Mesenchymal stem cell (in vitro differentiated cells and primary cell): ENCODE measurements at regions not wholly inside any gene's neighbourhood (a gene's known extent, or its start where the extent isn't known, plus 50 kb on each side); places are given as distances from the start of the nearest gene placed in this dataset.

Experiments used
- DNase-seq: peaks from one replicate; pipeline ENCODE4 v3.0.0-alpha.2; 2013
- H2AFZ ChIP-seq: one replicate; pipeline ENCODE4 v1.6.1; 2013; ENCODE audit warnings: low read depth, mild to moderate bottlenecking, control low read depth, inconsistent platforms, low read length, moderate library complexity
- H2AK5ac ChIP-seq: 2 replicates; pipeline ENCODE4 v1.6.1; 2013; ENCODE audit warnings: low read length, moderate library complexity, mild to moderate bottlenecking, inconsistent platforms; ENCODE audit not compliant: severe bottlenecking
- H2BK120ac ChIP-seq: one replicate; pipeline ENCODE4 v1.6.1; 2013; ENCODE audit warnings: low read depth, mild to moderate bottlenecking, inconsistent platforms, low read length, moderate library complexity
- H2BK12ac ChIP-seq, 2 experiments: one replicate each; pipeline ENCODE4 v1.6.1; 2013; ENCODE audit warnings: inconsistent platforms in 2 of 2, low read length in 2 of 2, mild to moderate bottlenecking in 2 of 2, moderate library complexity in 2 of 2, control low read depth in 1 of 2
- H2BK15ac ChIP-seq: one replicate; pipeline ENCODE4 v1.6.1; 2013; ENCODE audit warnings: mild to moderate bottlenecking, low read depth, inconsistent platforms; ENCODE audit not compliant: poor library complexity, severe bottlenecking
- H2BK5ac ChIP-seq: 2 replicates; pipeline ENCODE4 v1.6.1; 2013; ENCODE audit warnings: low read depth, mild to moderate bottlenecking, low read length, control low read depth, inconsistent platforms; ENCODE audit not compliant: poor library complexity, severe bottlenecking
- H3K14ac ChIP-seq, 2 experiments: one replicate each; pipeline ENCODE4 v1.6.1; 2013; ENCODE audit warnings: inconsistent platforms in 2 of 2, low read length in 2 of 2, control low read depth in 1 of 2, mild to moderate bottlenecking in 1 of 2, moderate library complexity in 1 of 2
- H3K18ac ChIP-seq, 2 experiments: one replicate each; pipeline ENCODE4 v1.6.1; 2013; ENCODE audit warnings: inconsistent platforms in 2 of 2, low read length in 2 of 2, control low read depth in 1 of 2, low read depth in 1 of 2, mild to moderate bottlenecking in 1 of 2
- H3K23ac ChIP-seq, 2 experiments: one replicate each; pipeline ENCODE4 v1.6.1; 2013; ENCODE audit warnings: inconsistent platforms in 2 of 2, low read length in 2 of 2, mild to moderate bottlenecking in 2 of 2, moderate library complexity in 2 of 2, control low read depth in 1 of 2
- H3K27ac ChIP-seq: 2 replicates; pipeline ENCODE4 v1.5.1; 2013; ENCODE audit warnings: mild to moderate bottlenecking, moderate library complexity, low read length, control low read depth, inconsistent platforms; ENCODE audit not compliant: poor library complexity, severe bottlenecking
- H3K27me3 ChIP-seq, 2 experiments: 2 replicates each; pipeline versions ENCODE4 v1.6.1 to v1.7.0; 2013; ENCODE audit warnings: low read length in 2 of 2, mild to moderate bottlenecking in 2 of 2, moderate library complexity in 2 of 2, control low read depth in 1 of 2, inconsistent platforms in 1 of 2; ENCODE audit not compliant: control insufficient read depth in 1 of 2, insufficient read depth in 1 of 2
- H3K36me3 ChIP-seq, 2 experiments: 2 replicates each; pipeline versions ENCODE4 v1.6.1 to v1.7.0; 2013; ENCODE audit warnings: low read length in 2 of 2, control low read depth in 1 of 2, inconsistent platforms in 1 of 2, low read depth in 1 of 2, mild to moderate bottlenecking in 1 of 2; ENCODE audit not compliant: insufficient read depth in 2 of 2, control insufficient read depth in 1 of 2
- H3K4ac ChIP-seq, 2 experiments: one replicate each; pipeline ENCODE4 v1.6.1; 2013; ENCODE audit warnings: inconsistent platforms in 2 of 2, low read length in 2 of 2, mild to moderate bottlenecking in 2 of 2, moderate library complexity in 2 of 2, control low read depth in 1 of 2, low read depth in 1 of 2
- H3K4me1 ChIP-seq: 2 replicates; pipeline ENCODE4 v1.6.1; 2013; ENCODE audit warnings: low read depth, low read length, control low read depth; ENCODE audit not compliant: control insufficient read depth, insufficient read depth
- H3K4me2 ChIP-seq: 2 replicates; pipeline ENCODE4 v1.6.1; 2013; ENCODE audit warnings: low read length, mild to moderate bottlenecking, inconsistent platforms; ENCODE audit not compliant: poor library complexity, severe bottlenecking
- H3K4me3 ChIP-seq, 2 experiments: 2 replicates each; pipeline versions ENCODE4 v1.5.1 to v1.7.0; 2013; ENCODE audit warnings: low read length in 2 of 2, mild to moderate bottlenecking in 2 of 2, control low read depth in 1 of 2, low read depth in 1 of 2; ENCODE audit not compliant: insufficient read depth in 1 of 2
- H3K79me1 ChIP-seq: replicated peaks from 2 replicates; pipeline ENCODE4 v1.6.1; 2013; ENCODE audit warnings: mild to moderate bottlenecking, control low read depth, low read length, inconsistent platforms; ENCODE audit not compliant: poor library complexity, severe bottlenecking
- H3K9ac ChIP-seq: 2 replicates; pipeline ENCODE4 v1.7.0; 2013; ENCODE audit warnings: mild to moderate bottlenecking, low read length, moderate library complexity
- H3K9me3 ChIP-seq: 2 replicates; pipeline ENCODE4 v1.7.0; 2013; ENCODE audit warnings: mild to moderate bottlenecking, low read length; ENCODE audit not compliant: control insufficient read depth
- H4K8ac ChIP-seq: one replicate; pipeline ENCODE4 v1.6.1; 2013; ENCODE audit warnings: inconsistent platforms, mild to moderate bottlenecking, low read length, moderate library complexity
- H4K91ac ChIP-seq: one replicate; pipeline ENCODE4 v1.6.1; 2013; ENCODE audit warnings: mild to moderate bottlenecking, low read length, inconsistent platforms
- WGBS: methylation state at CpG from one replicate; pipeline ENCODE4 v1.1.7; 2013; ENCODE audit warnings: mixed read lengths; 5-methylcytosine and 5-hydroxymethylcytosine counted together

- Histone ChIP-seq H4K91ac (no peak overlapping the region), H2BK12ac (no peak overlapping the region), H2AFZ (no peak overlapping the region), H3K18ac (no peak overlapping the region), H3K23ac (no peak overlapping the region), H3K4me3 (no peak overlapping the region), H3K9ac (no peak overlapping the region), H2BK15ac (no peak overlapping the region), H3K9me3 (no peaks in the 10 kb centered on the region), H3K4me2 (no peak overlapping the region), H3K27me3 (no peaks in the 10 kb centered on the region), H3K36me3 (no peaks in the 10 kb centered on the region), H3K4me1 (no peaks in the 10 kb centered on the region), H3K14ac (no peak overlapping the region), H3K27ac (no peak overlapping the region), H3K79me1 (no peaks in the 10 kb centered on the region), H4K8ac (no peak overlapping the region), H2AK5ac (no peak overlapping the region), H2BK120ac (no peak overlapping the region), H3K4ac (no peak overlapping the region), H2BK5ac (no peak overlapping the region)
- no peak for DNase-seq
- WGBS, result 22% methylated on average over 2 of the region's 4 CpGs
These were observed 728.8 kb upstream of the RBFOX1 start for GRCh38 chr16:6603780-6604325.

DNA sequence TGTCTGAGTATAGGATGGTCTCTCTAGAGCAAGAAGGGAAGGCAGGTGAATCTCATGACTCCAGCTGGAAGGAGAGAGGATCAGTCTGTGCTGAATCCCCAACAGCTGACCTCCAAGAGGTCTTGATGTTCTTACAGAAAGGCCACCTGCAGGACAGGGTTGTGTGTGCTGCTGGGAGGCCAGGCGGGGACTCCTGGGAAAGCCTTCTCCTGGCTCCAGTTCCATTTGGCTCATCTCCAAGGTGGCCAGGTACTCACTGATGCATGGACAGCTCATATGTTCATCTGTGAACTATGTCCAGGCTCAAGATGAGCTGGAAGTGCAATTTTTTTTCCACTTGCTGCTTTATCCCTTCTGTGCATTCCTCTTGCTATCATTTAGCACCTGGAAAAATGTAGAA is 730.2 kb upstream of the RBFOX1 start:
- H2BK5ac ChIP-seq, result no peak overlapping the region
- H3K27me3 ChIP-seq, result no peaks in the 10 kb centered on the region
- H2BK120ac ChIP-seq, result no peak overlapping the region
- no peak overlapping the region for H3K27ac ChIP-seq
- no peak overlapping the region for H3K14ac ChIP-seq
- WGBS, result 74% methylated on average over 1 of the region's 1 CpG
- H3K23ac ChIP-seq, result no peak overlapping the region
- H3K79me1 ChIP-seq, result no peaks in the 10 kb centered on the region
- H3K4me1 ChIP-seq, result no peaks in the 10 kb centered on the region
- H2BK15ac ChIP-seq, result no peak overlapping the region
- H2AFZ ChIP-seq, result no peak overlapping the region
- H3K18ac ChIP-seq, result no peak overlapping the region
- H3K9ac ChIP-seq, result no peak overlapping the region
- no peak overlapping the region for H4K91ac ChIP-seq
- no peak overlapping the region for H3K4me3 ChIP-seq
- H4K8ac ChIP-seq, result no peak overlapping the region
- no peak for DNase-seq
- H3K4ac ChIP-seq, result no peak overlapping the region
- no peak overlapping the region for H2BK12ac ChIP-seq
- H3K4me2 ChIP-seq, result no peak overlapping the region
- no peaks in the 10 kb centered on the region for H3K9me3 ChIP-seq
- no peak overlapping the region for H2AK5ac ChIP-seq
- H3K36me3 ChIP-seq, result no peaks in the 10 kb centered on the region

GRCh38 chr16:6600167-6600566 is 732.5 kb upstream of the RBFOX1 start:
- H2BK120ac ChIP-seq, result no peak overlapping the region
- 40% methylated on average over 6 of the region's 6 CpGs for WGBS
- H2AFZ ChIP-seq, result no peak overlapping the region
- H2AK5ac ChIP-seq, result no peak overlapping the region
- no peak overlapping the region for H3K14ac ChIP-seq
- H2BK5ac ChIP-seq, result no peak overlapping the region
- no peak overlapping the region for H3K4ac ChIP-seq
- no peak overlapping the region for H3K9ac ChIP-seq
- H3K79me1 ChIP-seq, result no peaks in the 10 kb centered on the region
- H2BK12ac ChIP-seq, result no peak overlapping the region
- no peak for DNase-seq
- H4K91ac ChIP-seq, result no peak overlapping the region
- H2BK15ac ChIP-seq, result no peak overlapping the region
- H3K36me3 ChIP-seq, result no peaks in the 10 kb centered on the region
- no peak overlapping the region for H3K23ac ChIP-seq
- H3K4me1 ChIP-seq, result no peaks in the 10 kb centered on the region
- H4K8ac ChIP-seq, result no peak overlapping the region
- no peak overlapping the region for H3K27ac ChIP-seq
- no peak overlapping the region for H3K18ac ChIP-seq
- no peaks in the 10 kb centered on the region for H3K27me3 ChIP-seq
- no peaks in the 10 kb centered on the region for H3K9me3 ChIP-seq
- H3K4me3 ChIP-seq, result no peak overlapping the region
- no peak overlapping the region for H3K4me2 ChIP-seq

DNA sequence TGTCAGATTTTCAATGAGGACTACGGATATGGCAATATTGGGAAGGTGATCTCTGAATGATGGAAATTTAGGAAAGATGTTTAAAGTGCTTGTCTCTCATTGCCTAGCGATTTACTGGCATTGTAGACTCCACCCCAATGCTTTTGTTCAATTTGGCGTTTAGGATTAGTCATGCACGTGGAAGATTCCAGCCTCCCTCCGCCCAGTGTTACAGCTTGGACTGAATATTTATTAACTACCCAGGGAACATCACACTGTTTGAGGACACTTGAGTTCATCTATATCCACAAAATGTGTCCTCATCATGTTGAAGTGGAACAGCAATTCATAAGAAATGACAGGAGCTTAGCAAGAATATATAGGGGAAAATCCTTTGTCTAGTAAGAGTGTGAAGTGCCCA is 738.8 kb upstream of the RBFOX1 start:
- Histone ChIP-seq H3K4me2 (no peak overlapping the region), H3K9ac (no peak overlapping the region), H2BK5ac (no peak overlapping the region), H2BK12ac (no peak overlapping the region), H2BK15ac (no peak overlapping the region), H4K91ac (no peak overlapping the region), H3K79me1 (no peaks in the 10 kb centered on the region), H3K27me3 (no peaks in the 10 kb centered on the region), H3K4me3 (no peak overlapping the region), H3K4me1 (no peaks in the 10 kb centered on the region), H3K27ac (no peak overlapping the region), H2AK5ac (no peak overlapping the region), H3K36me3 (no peaks in the 10 kb centered on the region), H3K14ac (no peak overlapping the region), H2BK120ac (no peak overlapping the region), H3K23ac (no peak overlapping the region), H3K9me3 (no peaks in the 10 kb centered on the region), H4K8ac (no peak overlapping the region), H3K4ac (no peak overlapping the region), H2AFZ (no peak overlapping the region), H3K18ac (no peak overlapping the region)
- DNase-seq, result no peak
- 71% methylated on average over 4 of the region's 5 CpGs for WGBS
